HuH-7.5 (cell line): ENCODE measurements at regions not wholly inside any gene's neighbourhood (a gene's known extent, or its start where the extent isn't known, plus 50 kb on each side); places are given as distances from the start of the nearest gene placed in this dataset.

ENCODE experiments used
- DNase-seq: peaks from one replicate; pipeline ENCODE4 v3.0.0; 2011; ENCODE audit warnings: low spot score

GRCh38 chr6:6891949-6892461 is 215.8 kb upstream of the RREB1 start:
- no peak for DNase-seq

DNA sequence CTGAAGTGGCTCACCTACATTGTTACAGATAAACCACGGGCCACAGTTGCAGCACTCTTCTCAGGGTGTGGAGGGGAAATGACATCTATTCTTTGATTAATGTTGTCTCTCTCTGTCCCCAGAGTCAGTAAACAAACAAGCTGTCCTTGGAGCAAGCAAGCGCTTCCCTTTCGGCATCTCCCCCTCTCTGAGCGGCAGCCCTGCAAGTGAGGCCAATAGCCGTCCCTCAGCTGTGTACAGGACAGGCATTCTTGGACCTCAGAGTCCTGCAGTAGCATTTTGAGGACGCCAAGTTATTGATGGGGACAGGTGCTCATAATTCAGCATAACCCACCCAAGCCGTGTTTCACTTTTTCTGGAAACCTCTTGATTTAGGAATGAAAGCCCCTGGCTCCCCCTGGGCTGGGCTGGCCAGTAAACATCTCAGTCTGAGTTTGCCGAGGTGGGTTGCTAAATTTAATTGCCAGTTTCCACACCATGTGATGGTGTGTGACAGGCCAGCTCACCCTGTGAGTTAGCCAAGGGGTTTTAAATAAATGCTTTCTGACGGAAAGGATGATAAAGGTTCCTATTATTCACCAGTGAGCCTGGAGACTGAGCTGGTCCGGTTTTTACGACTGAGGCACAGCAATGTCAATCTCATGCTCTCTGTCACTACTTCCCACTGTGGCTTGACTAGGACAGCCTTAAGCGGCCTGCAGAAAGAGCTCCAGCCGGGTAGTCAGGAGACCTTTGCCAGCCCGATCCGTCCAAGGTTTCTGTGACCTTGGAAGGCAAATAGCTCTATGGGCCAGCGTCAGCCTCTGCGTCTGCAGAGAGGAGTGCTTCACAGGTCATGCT is 214.8 kb upstream of the RREB1 start:
- no peak for DNase-seq

- DNase-seq = no peak
Measured at GRCh38 chr6:6893701-6894100, 214.1 kb upstream of the RREB1 start.

GRCh38 chr6:6895929-6896328 is 211.8 kb upstream of the RREB1 start:
- no peak for DNase-seq

DNA sequence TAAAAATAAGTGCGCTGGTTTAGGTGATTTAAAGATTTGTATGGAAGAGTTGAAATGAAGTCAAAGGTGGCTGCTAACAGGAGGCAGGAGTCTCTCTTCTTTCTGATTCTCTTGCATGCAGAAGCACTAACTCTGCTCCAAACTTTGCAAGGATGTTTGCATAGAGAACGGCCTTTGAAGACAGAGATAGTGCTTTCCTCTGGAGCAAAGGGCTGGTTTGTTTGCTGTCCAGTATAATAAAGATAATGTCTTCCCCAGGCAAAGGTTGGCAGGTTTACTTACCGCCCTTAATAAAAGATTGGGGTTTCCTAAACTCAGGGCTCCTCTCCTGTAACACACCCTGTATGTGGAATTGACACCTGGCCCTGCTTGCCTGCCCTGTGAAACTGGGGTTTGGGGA is 210.6 kb upstream of the RREB1 start:
- no peak for DNase-seq

GRCh38 chr6:6900569-6901204 is 207.1 kb upstream of the RREB1 start:
- DNase-seq = no peak

GRCh38 chr6:6901205-6901719 is 206.5 kb upstream of the RREB1 start:
- no peak for DNase-seq

DNA sequence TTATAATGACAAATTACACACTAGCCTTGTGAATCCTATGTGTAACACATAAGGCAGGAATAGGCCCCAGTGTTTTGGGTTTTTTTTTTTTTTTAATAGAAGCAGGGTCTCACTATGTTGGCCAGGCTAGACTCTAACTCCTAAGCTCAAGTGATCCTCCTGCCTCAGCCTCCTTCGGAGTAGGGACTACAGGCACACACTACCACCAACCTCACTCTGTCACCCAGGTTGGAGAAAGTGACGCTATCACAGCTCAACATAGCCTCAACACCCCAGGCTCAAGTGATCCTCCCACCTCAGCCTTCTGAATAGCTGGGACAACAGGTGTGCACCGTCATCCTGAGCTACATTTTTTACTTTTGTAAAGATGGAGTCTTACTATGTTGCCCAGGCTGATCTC is 205.8 kb upstream of the RREB1 start:
- DNase-seq = no peak

GRCh38 chr6:6905961-6906518 is 201.7 kb upstream of the RREB1 start:
- no peak for DNase-seq

- no peak for DNase-seq
Measured at GRCh38 chr6:6906570-6907213, 201.1 kb upstream of the RREB1 start.

GRCh38 chr6:6907286-6907685 is 200.5 kb upstream of the RREB1 start:
- no peak for DNase-seq

- no peak for DNase-seq
Measured at GRCh38 chr6:6908121-6908520, 199.6 kb upstream of the RREB1 start.

DNA sequence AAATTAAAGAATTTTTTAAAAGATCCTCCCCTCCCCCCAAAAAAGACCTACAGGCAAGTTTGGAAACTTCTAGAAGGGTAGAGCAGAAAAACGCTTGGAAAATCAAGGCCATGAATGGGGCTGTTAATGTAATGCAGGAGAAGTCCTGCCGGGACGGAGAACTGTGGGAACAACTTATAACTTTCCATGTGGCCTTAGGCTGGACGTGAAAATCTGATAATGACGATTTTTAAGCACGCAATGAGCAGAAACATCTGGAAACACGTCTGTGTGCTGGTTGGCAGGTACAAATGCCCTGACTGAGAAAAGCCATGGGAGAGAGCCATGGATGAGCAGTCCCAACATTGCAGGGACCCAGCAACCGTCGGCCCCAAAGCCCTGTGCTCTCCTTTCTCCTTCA is 198.7 kb upstream of the RREB1 start:
- no peak for DNase-seq

DNA sequence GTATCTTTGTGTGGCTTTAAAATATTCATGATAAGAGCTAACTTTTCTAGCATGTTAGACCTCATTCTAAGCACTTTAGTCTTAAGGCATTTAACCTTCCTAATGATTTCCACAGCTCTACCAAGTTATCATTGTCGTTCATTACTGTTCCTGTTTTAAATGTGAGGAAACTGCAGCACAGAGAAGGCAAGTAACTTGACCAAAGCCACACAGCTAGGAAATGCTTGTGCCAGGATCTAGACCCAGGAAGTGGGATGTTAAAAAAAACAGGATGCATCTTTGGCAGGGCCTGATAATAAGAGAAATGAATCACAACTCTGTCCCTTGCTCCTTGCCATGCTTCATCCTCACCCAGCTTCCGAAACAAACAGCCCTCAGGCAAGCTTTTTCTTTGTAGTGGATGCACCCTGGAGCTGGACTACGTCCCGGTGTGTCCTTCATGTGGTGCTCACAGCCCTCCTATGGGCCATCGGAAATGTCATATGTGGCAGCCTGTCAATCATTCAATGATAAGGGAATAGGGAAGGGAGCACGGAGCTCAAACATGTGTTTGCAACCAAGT is 196.9 kb upstream of the RREB1 start:
- DNase-seq = no peak

DNA sequence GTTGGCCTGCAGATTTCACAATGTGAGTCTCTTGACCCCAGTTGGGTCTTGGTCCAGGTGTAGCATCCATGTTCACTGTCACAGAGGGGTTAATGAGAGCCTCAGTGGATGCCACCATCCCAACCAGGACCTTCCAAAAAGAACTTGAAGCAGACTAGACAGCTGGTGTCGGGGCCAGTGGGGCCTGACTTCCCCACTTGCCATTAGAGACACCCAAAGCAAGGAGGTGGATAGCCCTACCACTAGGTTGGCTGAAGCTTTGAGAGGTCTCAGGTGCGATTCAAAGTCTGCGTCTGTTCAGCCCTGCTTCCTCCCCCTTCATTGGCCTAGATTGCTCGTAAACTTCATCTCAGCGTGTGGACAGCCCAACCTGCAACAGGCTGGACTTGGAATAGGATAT is 196.4 kb upstream of the RREB1 start:
- no peak for DNase-seq

GRCh38 chr6:6912817-6913744 is 194.7 kb upstream of the RREB1 start:
- DNase-seq = no peak

DNA sequence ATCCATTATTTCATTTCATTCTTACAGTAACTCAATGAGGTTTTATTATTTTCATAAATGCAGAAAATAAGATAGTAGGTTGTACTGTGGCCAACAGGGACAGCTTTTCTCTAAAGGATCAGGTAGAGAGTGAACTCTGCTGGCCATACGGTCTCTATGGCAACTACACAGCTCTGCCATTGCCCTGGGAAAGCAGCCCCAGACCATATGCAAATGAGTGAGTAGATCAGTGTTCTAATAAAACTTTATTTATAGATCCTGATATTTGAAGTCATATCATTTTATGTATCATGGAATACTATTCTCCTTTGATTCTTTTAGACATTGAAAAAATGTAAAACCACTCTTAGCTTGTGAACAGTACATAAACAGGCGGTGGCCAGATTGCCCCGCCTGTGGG is 192.5 kb upstream of the RREB1 start:
- DNase-seq = no peak

DNA sequence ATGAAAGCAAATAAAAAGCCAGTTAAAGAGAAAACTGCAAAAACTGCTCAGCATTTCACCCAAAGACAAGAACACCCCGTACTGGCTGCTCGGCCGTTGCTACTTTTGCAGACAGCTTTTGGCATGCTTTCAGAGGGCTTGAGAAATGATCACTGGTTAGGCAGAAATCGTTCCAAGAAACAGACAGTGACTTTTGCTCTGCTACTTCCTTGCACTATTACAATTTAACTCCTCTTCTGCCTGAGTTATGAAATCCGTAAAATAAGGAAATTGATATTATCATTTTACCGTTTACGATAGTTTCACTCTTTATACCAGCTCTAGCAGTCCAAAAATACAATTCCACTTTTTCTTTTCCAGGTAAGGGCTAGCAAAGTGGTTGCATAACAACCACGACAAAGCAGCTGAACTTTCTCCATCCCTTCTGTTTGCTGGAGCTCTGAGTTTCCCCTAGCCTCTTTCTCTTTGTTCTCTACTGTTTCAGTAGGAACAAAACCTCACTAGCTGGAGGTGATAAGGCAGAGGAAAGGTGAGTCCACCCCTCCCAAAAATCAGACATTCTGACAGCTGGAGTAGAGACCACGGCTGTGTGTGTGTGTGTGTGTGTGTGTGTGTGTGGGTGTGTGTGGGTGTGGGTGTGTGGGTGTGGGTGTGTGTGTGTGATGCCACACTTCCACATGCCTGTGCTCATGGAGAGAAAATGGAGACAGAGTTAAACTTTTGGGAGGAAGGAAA is 191.8 kb upstream of the RREB1 start:
- no peak for DNase-seq

- no peak for DNase-seq
Measured at GRCh38 chr6:6916598-6916997, 191.2 kb upstream of the RREB1 start.

- no peak for DNase-seq
Measured at GRCh38 chr6:6918216-6918983, 189.4 kb upstream of the RREB1 start.
